Smooth muscle cell (in vitro differentiated cells): ENCODE measurements at regions not wholly inside any gene's neighbourhood (a gene's known extent, or its start where the extent isn't known, plus 50 kb on each side); places are given as distances from the start of the nearest gene placed in this dataset.
"Not testable (repeated sequence)": the region's sequence is repeated elsewhere in the genome, so short reads cannot be mapped to it uniquely, and the experiment has no call there.

Experiments used
- DNase-seq: peaks from one replicate; lab custom pipeline; 2025; ENCODE audit not compliant: unreplicated experiment; lab: John Stamatoyannopoulos, UW
- H2AFZ ChIP-seq: fragments of 200-600 bp; sonication (generic); 2 replicates; pipeline ENCODE4 v1.6.0; 2016; ENCODE audit warnings: antibody characterized with exemption, low read depth, mild to moderate bottlenecking
- H3F3A ChIP-seq: fragments of 200-600 bp; sonication (generic); 2 replicates; pipeline ENCODE4 v1.6.0; 2017; ENCODE audit warnings: antibody characterized with exemption, low read depth
- H3K27ac ChIP-seq: fragments of 200-600 bp; sonication (generic); 2 replicates; pipeline ENCODE4 v1.5.1; 2016; ENCODE audit warnings: low read depth, mild to moderate bottlenecking
- H3K27me3 ChIP-seq: fragments of 200-600 bp; sonication (generic); 2 replicates; pipeline ENCODE4 v1.6.1; 2016; ENCODE audit warnings: low read depth, mild to moderate bottlenecking
- H3K36me3 ChIP-seq: fragments of 200-600 bp; sonication (generic); 2 replicates; pipeline ENCODE4 v1.5.1; 2016; ENCODE audit warnings: low read depth
- H3K4me1 ChIP-seq: fragments of 200-600 bp; sonication (generic); 2 replicates; pipeline ENCODE4 v1.5.1; 2016; ENCODE audit warnings: low read depth
- H3K4me2 ChIP-seq: fragments of 200-600 bp; sonication (generic); 2 replicates; pipeline ENCODE4 v1.6.0; 2016; ENCODE audit warnings: mild to moderate bottlenecking
- H3K4me3 ChIP-seq: fragments of 200-600 bp; sonication (generic); 2 replicates; pipeline ENCODE4 v1.5.1; 2016; ENCODE audit warnings: mild to moderate bottlenecking
- H3K79me2 ChIP-seq: fragments of 200-600 bp; sonication (generic); 2 replicates; pipeline ENCODE4 v1.6.0; 2016; ENCODE audit warnings: low read depth, mild to moderate bottlenecking
- H3K9ac ChIP-seq: fragments of 200-600 bp; sonication (generic); 2 replicates; pipeline ENCODE4 v1.6.0; 2016; ENCODE audit warnings: low read depth
- H3K9me3 ChIP-seq: fragments of 200-600 bp; sonication (generic); replicated peaks from 2 replicates; pipeline ENCODE4 v1.5.1; 2016; ENCODE audit warnings: low read depth
- H4K20me1 ChIP-seq: fragments of 200-600 bp; sonication (generic); 2 replicates; pipeline ENCODE4 v1.6.0; 2016; ENCODE audit warnings: low read depth
- CTCF ChIP-seq: fragments of 200-600 bp; sonication (generic); IDR thresholded peaks from 2 replicates; pipeline ENCODE4 v1.5.1; 2017; ENCODE audit warnings: borderline replicate concordance, mild to moderate bottlenecking, antibody characterized with exemption; ENCODE audit not compliant: insufficient read depth, poor library complexity, severe bottlenecking
- WGBS: methylation state at CpG from one replicate; pipeline ENCODE4 v1.1.7; 2016; ENCODE audit warnings: low lambda C conversion rate; 5-methylcytosine and 5-hydroxymethylcytosine counted together

GRCh38 chr1:610538-610937 lies 75.9 kb downstream of the OR4F16 start:
- H3K9ac ChIP-seq, H4K20me1 ChIP-seq, H3K4me2 ChIP-seq, H3K27ac ChIP-seq, DNase-seq, H3K4me3 ChIP-seq, H3F3A ChIP-seq, H3K9me3 ChIP-seq, H2AFZ ChIP-seq, H3K4me1 ChIP-seq, H3K79me2 ChIP-seq, H3K36me3 ChIP-seq, H3K27me3 ChIP-seq: not testable (repeated sequence)
- 96% methylated on average over 12 of the region's 33 CpGs for WGBS

GRCh38 chr1:609161-609560 lies 77.3 kb downstream of the OR4F16 start:
- H3K9ac ChIP-seq, H3K79me2 ChIP-seq, H3K4me1 ChIP-seq, H2AFZ ChIP-seq, H3K9me3 ChIP-seq, H4K20me1 ChIP-seq, H3K4me3 ChIP-seq, DNase-seq, H3K4me2 ChIP-seq, H3F3A ChIP-seq, H3K27me3 ChIP-seq, H3K27ac ChIP-seq, H3K36me3 ChIP-seq: not testable (repeated sequence)
- WGBS = 96% methylated on average over 8 of the region's 24 CpGs

- H3K4me3 ChIP-seq, H2AFZ ChIP-seq, H3K9ac ChIP-seq, H4K20me1 ChIP-seq, H3K79me2 ChIP-seq, DNase-seq, H3K9me3 ChIP-seq, H3K36me3 ChIP-seq, H3K4me1 ChIP-seq, H3F3A ChIP-seq, H3K4me2 ChIP-seq, H3K27me3 ChIP-seq, H3K27ac ChIP-seq: not testable (repeated sequence)
- WGBS = 92% methylated on average over 23 of the region's 27 CpGs
Measured at GRCh38 chr1:605279-605678, 81.2 kb downstream of the OR4F16 start.

- H3K79me2 ChIP-seq, H3K9me3 ChIP-seq, H4K20me1 ChIP-seq, H3K4me1 ChIP-seq, H3F3A ChIP-seq, H3K27ac ChIP-seq, H2AFZ ChIP-seq, DNase-seq, H3K4me3 ChIP-seq, H3K36me3 ChIP-seq, H3K27me3 ChIP-seq, H3K4me2 ChIP-seq, H3K9ac ChIP-seq: not testable (repeated sequence)
- WGBS = 90% methylated on average over 6 of the region's 8 CpGs
Measured at GRCh38 chr1:588211-588610, 98.2 kb downstream of the OR4F16 start.

- DNase-seq, H3K9me3 ChIP-seq, H3K36me3 ChIP-seq, H3K9ac ChIP-seq, H4K20me1 ChIP-seq, H3K79me2 ChIP-seq, H2AFZ ChIP-seq, H3F3A ChIP-seq, H3K4me3 ChIP-seq, H3K27ac ChIP-seq, H3K4me2 ChIP-seq, H3K4me1 ChIP-seq, H3K27me3 ChIP-seq: not testable (repeated sequence)
- 19% methylated on average over 6 of the region's 7 CpGs for WGBS
- TF ChIP-seq CTCF = peak; percentile 34
Measured at GRCh38 chr1:585992-586391, 100.5 kb downstream of the OR4F16 start.
